NK-92 (cell line): ENCODE measurements at regions not wholly inside any gene's neighbourhood (a gene's known extent, or its start where the extent isn't known, plus 50 kb on each side); places are given as distances from the start of the nearest gene placed in this dataset.
A peak's percentile ranks its signal among the peaks of the same experiment; 100 is the strongest.
"Not testable (repeated sequence)": the region's sequence is repeated elsewhere in the genome, so short reads cannot be mapped to it uniquely, and the experiment has no call there.

ENCODE experiments used
- DNase-seq: peaks from one replicate; lab custom pipeline; 2025; ENCODE audit not compliant: unreplicated experiment; lab: John Stamatoyannopoulos, UW

GRCh38 chr3:118805007-118805406 is 229.6 kb downstream of the IGSF11 start:
- DNase-seq: no peak

GRCh38 chr3:118806423-118806822 is 228.2 kb downstream of the IGSF11 start:
- no peak for DNase-seq

GRCh38 chr3:118807349-118807748 is 227.3 kb downstream of the IGSF11 start:
- DNase-seq: not testable (repeated sequence)

GRCh38 chr3:118808723-118809122 is 225.9 kb downstream of the IGSF11 start:
- no peak for DNase-seq

- no peak for DNase-seq
Observed at GRCh38 chr3:118809696-118810498, 224.7 kb downstream of the IGSF11 start.

GRCh38 chr3:118810499-118811035 is 224.1 kb downstream of the IGSF11 start:
- DNase-seq: no peak

GRCh38 chr3:118811236-118811732 is 223.4 kb downstream of the IGSF11 start:
- no peak for DNase-seq

- no peak for DNase-seq
Observed at GRCh38 chr3:118813472-118813871, 221.2 kb downstream of the IGSF11 start.

- DNase-seq: peak; percentile 5
Observed at GRCh38 chr3:118817748-118818165, 216.9 kb downstream of the IGSF11 start.

- DNase-seq: no peak
Observed at GRCh38 chr3:118818386-118818785, 216.3 kb downstream of the IGSF11 start.

- DNase-seq: no peak
Observed at GRCh38 chr3:118823626-118824025, 211.0 kb downstream of the IGSF11 start.

GRCh38 chr3:118827446-118827845 is 207.2 kb downstream of the IGSF11 start:
- no peak for DNase-seq

GRCh38 chr3:118828351-118828750 is 206.3 kb downstream of the IGSF11 start:
- no peak for DNase-seq

GRCh38 chr3:118833075-118833474 is 201.6 kb downstream of the IGSF11 start:
- DNase-seq: no peak

GRCh38 chr3:118838871-118839270 is 195.8 kb downstream of the IGSF11 start:
- no peak for DNase-seq

- no peak for DNase-seq
Observed at GRCh38 chr3:118842147-118842863, 192.3 kb downstream of the IGSF11 start.

GRCh38 chr3:118846176-118846575 is 188.5 kb downstream of the IGSF11 start:
- DNase-seq: no peak
